HG03159 (cell line): ENCODE measurements at regions not wholly inside any gene's neighbourhood (a gene's known extent, or its start where the extent isn't known, plus 50 kb on each side); places are given as distances from the start of the nearest gene placed in this dataset.
"Not testable (repeated sequence)": the region's sequence is repeated elsewhere in the genome, so short reads cannot be mapped to it uniquely, and the experiment has no call there.

Source experiments
- ATAC-seq: cut with Tn5 transposase; IDR thresholded peaks from one replicate; pipeline ENCODE4 v1.9.1; 2021; ENCODE audit warnings: mild to moderate bottlenecking, moderate library complexity; ENCODE audit not compliant: unreplicated experiment

DNA sequence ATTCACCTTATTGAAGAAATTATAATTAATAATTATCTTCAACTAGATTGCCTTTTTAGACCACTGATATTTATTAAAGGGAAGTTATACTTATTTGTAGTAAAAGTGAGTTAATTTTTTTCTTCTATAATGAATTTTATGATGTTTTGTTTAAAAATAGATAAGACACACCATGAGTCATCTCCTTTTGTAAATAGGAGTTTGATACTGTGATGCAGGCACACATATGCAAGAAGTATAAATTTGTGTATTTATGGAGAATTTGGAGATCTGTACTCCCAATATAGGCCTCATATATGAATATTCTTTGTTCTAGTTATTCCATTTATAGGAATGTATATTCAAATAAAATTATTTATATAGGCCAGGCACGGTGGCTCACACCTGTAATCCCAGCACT, 703.5 kb upstream of the CHAC2 start:
- no peak for ATAC-seq

DNA sequence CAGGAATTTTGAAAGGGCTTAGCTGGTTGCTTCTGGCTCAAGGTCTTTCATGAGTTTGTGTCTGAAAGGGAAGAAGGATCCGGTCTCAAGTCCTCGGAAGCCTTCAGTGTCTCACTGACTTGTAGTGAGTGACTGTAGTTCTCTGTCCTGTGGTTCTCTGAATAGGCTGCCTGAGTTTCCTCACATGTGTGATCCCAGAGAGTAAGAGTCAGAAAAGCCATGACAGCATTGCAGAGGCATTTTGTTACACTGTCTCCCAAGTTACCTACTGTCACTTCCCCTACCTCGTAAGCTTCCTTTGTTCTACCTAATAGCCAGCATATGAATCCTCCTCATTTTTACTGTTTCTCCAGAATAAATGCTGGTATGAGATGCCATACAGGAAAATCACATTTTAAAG, 709.1 kb upstream of the CHAC2 start:
- no peak for ATAC-seq

DNA sequence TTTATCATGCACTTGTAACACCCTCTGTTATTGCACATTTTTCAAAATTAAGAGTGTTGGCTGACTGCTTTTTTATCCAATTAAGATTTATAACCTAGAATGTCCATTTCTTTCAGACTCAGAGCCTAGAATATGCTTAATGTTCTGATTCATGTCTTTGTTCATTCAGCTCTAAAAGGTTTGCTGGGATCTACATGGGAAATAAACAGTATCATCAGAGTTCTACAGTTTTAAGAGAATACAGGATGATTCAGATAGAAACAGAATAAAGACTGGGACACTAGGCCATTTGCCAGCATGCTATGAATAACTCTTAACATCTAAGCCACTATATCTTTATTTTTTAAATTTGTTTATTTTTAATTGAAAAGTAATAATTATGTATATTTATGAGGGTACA, 713.7 kb upstream of the CHAC2 start:
- ATAC-seq, result no peak

DNA sequence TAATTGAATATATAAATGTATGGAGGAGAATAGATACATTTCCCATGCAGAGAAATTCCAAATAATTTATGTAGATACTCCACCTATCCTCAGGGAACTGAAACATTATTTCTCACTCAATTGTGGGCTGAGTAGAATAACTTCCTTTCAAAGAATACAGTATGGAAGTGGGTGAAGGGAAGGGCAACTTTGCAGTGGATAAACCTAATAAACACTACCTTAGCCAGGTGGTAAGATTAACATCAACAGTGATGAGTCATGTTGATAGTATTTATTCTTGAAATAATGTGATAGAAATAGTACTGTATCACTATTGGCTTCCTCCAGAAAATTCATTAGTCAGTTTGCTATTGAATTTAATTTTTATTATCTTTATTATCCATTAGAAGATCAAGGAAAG, 716.4 kb upstream of the CHAC2 start:
- no peak for ATAC-seq

DNA sequence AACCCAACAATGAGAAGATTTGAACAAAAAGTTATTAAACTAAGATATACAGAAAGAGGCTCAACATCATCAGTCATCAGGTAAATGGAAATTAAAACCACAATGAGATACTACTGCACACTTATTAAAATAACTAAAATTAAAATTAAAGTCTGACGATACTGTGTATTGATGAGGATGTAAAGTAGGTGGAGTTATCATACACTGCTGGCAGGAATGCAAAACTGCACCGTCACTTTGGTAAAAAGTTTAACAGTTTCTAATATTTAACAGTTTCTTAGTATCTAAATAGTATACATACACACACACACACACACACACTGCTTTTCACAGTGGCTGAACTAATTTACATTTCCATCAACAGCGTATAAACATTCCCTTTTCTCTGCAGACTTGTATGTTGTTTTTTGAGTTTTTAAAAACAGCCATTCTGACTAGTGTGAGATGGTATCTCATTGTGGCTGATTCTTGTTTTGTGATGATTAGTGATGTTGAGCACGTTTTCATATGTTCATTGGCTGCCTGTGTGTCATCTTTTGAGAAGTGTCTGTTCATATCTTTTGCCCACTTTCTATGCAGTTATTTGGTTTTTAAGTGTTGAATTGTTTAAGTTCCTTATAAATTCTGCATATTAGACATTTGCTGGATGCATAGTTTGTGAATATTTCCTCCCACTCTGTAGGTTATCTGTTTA, 726.9 kb upstream of the CHAC2 start:
- no peak for ATAC-seq

DNA sequence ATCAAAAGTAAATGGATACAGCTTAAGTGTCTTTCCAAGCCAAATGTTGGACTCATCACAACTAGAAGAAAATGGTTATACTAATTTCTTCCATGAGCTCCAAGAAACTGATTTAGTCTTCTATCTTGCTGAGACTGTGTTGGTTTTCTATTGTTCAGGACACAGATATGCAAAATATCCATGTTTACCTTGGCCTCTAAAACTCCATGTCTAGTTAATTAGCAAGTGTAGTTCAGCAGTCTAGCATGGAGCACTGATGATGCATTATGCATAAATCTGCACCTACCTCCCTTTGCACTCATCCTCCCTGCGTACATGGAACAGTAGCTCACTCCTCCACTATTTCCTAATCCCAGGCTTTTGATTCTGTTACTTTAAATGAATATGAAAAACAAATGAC, 731.4 kb upstream of the CHAC2 start:
- no peak for ATAC-seq

DNA sequence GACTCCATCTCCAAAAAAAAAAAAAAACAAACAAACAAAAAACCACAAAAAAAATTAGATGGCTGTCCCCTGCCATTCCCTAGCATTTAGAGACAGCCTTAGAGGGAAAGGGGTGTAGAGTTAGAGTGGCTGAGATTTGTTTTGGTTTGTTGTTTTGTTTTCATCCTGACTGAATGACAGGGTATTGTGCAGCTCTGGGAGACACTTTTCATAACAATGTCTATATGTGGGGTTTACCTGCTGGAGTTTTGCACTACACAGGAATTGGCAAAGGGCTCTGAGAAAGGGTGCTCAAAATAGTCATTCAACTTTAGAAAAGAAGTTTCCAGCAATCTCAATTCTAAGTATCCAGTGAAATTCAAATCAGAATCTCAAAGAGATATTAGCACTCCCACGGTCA, 732.5 kb upstream of the CHAC2 start:
- ATAC-seq, result no peak

DNA sequence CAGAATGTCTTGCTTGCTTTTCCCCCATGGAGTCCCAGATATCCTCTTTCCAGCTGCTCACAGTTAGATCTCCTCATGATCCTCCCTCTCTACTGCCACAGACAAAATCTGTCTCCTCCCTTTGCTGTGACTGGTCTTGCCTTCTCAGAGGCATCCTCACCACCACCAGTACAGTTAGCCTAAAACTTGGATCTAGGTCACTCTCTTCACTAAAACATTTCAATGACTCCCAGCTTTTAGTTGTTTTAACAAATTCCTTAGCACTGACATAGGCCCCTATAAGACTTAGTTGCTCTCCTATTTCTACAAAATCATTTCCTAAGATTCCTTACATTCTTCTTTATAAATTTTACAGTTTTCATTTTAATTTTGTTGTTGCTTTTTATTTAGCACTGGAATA, 734.2 kb upstream of the CHAC2 start:
- ATAC-seq, result no peak

DNA sequence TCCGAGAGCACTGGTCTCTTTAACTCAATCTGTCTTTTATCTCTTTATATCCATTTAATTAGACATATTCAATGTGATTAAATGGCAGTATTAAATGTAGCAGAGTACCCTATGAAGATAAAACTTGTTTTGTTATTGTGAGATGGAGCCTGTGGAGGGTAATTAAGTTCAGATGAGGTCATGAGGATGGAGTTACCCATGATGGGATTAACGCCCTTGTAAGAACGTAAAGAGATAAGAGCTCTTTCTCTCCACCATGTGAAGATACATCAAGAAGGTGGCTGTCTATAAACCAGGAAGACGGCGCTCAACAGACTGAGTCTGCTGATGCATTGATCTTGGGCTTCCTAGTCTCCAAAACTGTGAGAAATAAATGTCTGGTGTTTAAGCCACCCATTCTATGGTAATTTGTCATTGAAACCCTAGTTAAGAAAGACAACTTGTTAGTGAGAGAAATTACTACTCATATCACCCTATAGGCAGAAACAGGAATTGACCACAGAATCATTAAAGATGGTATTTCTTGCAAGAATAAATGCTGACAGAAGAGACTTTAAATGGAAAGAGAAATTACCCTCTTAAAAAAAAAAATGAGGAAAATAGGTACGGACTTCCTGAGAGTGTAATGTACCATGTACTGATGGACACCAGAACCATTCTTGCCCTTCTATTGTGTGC, 738.7 kb upstream of the CHAC2 start:
- no peak for ATAC-seq

DNA sequence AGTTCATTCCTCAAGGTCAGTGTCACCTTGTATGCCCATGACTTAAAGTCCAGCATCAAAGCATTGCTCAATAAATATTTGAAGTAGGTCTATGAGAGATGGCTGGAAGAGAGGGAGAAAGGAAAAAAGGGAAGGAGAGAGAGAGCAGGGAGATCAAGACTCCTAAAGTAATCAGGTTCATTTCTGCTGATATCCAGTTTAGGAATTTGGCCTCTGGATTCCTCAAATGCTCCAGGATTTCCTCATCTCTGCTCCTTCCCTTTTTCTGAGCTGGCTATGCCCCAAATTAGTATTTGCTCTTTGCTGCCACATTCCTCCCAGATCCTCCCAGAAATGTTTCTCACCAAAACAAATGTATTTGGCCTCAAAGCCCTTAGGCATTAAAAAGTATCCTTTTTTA, 739.4 kb upstream of the CHAC2 start:
- no peak for ATAC-seq

DNA sequence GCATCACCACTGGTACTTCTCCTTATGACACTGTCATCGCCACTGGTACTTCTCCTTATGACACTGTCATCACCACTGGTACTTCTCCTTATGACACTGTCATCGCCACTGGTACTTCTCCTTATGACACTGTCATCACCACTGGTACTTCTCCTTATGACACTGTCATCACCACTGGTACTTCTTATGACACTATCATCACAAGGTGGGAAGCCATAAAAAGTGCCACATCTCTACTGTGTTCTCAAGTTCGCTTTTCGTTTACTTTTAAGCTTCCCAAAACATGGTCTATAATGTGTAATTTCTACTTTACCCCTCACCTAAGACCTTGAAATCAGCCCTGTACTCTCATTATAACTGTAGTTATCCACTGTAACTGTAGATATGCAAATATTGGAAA, 745.4 kb upstream of the CHAC2 start:
- not testable (repeated sequence) for ATAC-seq

DNA sequence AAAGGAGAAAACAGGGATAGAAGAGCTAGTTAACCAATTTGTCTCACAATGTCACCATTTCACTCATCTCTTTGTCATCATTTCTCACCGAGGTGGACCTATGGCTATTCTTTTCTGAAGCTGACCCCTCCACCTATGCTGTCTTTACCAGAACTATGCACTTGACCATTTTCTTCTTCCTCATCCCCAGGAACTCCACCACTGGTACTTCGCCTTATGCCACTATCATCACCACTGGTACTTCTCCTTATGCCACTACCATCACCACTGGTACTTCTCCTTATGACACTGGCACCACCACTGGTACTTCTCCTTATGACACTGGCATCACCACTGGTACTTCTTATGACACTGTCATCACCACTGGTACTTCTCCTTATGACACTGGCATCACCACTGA, 745.8 kb upstream of the CHAC2 start:
- no peak for ATAC-seq

DNA sequence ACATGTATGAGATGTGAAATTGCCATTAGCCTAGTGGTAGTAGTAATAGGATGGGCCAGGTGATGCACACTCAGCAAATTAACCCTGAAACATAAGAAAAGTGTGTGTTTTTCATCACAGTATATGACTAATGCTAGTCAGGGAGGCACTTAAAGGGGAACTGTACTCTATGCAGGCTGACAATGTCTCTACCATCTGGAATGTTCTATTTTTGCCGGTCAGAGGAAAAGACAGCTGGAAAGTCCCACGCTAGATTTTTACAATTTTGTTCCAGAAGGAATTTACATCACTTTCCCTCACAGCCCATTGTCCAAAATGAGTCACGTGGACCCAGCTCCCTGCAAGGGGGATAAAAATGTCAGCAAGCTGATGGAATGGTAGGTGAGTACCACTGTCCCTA, 746.3 kb upstream of the CHAC2 start:
- ATAC-seq, result no peak

DNA sequence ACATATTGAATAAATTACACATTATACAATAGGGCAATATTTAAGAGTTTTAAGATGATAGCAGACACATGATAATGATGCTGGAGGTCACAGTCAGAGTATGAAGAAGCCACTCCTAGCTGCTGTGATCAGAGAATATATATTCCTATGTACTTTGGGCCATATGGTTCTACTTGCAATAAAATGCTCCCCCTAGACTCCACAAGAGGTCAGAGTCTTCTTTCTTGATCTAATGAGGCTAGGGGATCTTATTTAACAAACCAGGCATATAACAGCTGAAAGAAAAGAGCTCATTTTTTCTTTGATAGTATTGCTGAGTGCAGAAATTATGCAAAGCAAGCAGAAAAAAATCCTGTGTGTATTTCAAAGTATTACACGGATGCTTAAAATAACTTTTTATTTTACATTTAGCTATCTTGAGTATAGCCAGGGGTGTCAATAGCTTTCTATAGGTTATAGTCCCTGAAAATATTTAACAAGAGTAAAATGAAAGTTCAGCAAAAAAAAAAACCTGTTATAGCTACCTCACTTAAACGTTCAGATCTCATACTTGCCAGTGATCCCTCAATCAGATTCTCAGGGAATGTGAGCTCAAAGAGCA, 748.7 kb upstream of the CHAC2 start:
- no peak for ATAC-seq

DNA sequence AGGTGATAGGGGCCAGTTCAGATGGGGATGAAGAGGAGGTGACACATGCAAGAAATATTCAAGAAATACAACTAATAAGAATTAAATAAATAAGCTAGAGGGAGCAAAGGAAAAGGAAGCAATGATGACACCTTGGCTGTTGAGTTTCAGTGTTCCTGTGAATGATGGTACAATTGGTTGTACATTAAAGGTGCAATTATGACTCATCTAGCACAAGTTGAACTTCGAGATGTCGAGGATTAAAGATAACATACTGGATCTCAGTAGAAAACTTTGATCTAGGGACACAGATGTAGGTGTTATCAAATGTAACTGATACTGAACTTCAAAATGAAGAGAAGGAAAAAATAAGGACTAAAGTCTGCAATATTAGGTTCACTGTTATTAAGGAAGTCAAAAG, 760.6 kb upstream of the CHAC2 start:
- ATAC-seq, result no peak

DNA sequence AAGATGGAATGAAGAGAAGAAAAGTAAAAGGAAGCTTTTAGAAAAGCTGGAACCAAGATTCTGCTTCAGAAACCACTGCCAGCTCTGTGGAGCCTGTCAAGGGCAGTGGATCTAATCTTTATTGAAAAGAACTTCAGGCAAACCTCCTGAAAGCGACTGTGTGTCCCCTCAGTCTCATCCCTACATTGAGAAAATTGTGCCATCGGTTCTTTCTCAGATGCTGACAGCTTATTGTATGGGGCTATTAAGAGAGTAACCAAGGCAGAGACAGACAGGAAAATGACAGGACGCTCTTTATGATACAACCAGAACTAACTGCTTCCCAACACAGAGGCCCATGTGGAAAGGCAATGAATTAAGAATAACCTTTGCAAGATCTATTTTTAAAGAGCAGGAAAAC, 763.2 kb upstream of the CHAC2 start:
- no peak for ATAC-seq

DNA sequence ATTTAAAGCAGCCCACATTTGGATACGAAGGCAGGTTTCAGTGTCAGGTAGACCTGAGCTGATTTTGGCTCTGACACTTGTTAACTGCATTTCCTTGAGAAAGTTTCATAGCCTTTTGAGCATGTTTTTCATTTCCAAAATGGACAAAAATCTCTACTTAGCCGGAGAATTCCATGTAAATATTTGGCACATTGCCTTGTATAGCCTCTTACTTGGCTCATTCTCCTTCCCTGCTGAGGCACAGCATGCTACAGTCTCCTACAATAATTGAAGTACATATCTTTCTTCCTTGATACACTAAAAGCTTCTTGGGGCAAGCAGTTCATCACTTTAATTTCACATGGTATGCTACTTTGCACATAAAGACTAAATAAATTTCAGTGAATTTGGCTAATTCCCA, 772.2 kb upstream of the CHAC2 start:
- ATAC-seq, result no peak

DNA sequence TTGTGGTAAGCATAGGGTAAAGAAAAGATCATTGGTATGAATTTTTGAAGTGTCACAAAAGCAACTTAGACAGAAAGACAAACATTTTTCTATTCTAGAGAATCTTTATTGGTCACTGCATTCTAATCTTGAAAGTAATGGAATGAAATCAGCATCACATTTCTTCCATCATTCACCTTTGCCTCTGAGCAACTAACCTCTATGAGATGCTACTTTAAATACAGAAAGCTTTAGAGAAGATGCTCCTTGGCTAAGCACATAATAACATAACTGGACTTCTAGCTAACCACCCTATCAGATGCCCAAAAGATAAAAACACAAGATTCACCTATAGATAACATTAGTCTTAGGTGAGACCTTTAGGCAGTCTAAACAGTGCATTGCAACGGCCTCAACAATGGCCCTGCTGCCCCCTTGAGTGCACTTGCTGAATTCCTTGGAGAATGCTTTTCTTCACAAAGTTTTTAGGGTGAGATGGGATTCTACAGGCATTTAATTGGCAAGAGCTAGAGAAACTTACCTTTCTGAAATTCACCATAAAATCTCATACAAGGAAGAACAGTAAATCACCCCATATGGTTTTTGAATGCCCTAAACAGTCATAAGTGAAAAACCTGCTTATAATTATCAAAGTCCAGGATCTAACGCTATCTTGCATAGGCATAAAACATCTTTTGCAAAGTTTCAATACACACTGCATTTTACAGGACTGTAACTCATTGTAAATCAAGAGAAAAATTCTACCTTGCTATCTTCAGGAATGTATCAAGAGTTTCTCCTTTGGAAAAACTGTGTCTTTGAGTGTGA, 791.3 kb upstream of the CHAC2 start:
- ATAC-seq, result no peak

DNA sequence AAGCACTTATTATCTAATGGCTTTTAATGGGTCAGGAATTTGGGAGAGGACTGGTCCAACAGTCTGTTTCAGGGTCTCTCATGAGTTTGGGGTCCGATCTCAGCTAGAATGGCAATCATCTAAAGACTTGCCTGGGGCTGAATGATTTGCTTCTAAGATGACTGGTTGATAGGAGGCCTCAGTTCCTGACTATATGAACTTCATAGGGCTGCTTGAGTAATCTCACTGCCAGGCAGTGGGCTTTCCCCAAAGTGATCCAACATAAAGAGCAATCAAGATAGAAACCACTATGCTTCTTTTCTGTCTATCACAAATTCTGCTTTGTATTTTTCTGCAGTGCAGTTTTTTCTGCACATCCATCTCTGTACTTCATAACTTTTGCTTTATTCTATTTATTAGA, 793.5 kb upstream of the CHAC2 start:
- no peak for ATAC-seq

DNA sequence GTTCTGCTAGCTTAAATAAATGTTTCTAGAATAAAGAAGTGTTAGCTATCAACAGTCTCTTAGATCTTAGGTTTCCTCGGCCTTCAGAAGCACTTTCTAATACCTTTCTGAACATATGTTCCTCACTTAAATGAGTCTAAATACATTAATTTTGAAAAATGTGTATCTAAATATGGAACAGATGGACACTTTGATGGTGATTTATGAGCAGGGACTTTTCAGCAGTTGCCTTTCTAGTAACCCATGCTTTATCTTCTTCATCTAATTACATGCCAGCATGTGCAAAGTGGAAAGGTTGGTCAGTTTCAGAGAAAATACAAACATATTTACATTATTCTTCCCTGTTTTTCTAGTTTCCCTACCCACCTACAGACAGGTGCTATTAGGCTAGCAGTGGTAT, 797.0 kb upstream of the CHAC2 start:
- no peak for ATAC-seq

DNA sequence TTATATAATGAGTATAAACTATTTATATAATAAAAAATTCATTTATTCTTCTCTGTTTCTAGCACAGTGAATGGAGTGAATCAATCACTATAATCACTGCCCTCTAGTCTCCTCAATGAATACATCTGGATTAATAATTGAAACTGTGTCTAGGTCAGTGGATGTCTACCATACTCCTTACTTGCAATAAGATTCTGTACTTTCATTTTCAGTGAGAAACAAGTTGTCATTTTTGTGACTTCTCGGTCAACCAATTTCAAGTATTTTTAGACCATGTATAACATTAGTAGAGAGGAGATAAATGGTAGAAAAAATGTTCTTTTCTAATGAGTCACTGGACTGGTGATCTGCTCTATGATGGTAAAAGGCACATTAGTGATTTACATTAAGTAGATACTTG, 799.6 kb upstream of the CHAC2 start:
- no peak for ATAC-seq
